HCT116 (cell line): ENCODE measurements at regions not wholly inside any gene's neighbourhood (a gene's known extent, or its start where the extent isn't known, plus 50 kb on each side); places are given as distances from the start of the nearest gene placed in this dataset.

Source experiments
- ATAC-seq: fragments of 200-7000 bp; cut with Tn5 transposase; 2 replicates; pipeline ENCODE4 v1.9.1; 2020; ENCODE audit warnings: mild to moderate bottlenecking, moderate library complexity
- BruUV-seq: library from RNA; stranded (reverse); fragments of 400-500 nt; replicated peaks from 2 replicates; lab custom pipeline; 2021; lab: Mats Ljungman, UMichigan
- CTCF ChIA-PET: fragments of 300-600 bp; sonication (Branson Sonifier 250); formaldehyde crosslinking; loops from one replicate; lab custom pipeline; 2021; ENCODE audit warnings: antibody characterized with exemption; lab: Charles Lee
- POLR2A ChIA-PET: fragments of 300-600, 350-600 bp; sonication (Branson Sonifier 250); formaldehyde crosslinking; loops from one replicate; lab custom pipeline; 2021; ENCODE audit warnings: antibody characterized with exemption; lab: Charles Lee
- RAD21 ChIA-PET, 2 experiments: fragments of 300-600 bp; sonication (Branson Sonifier 250); formaldehyde crosslinking; loops; one replicate each; lab custom pipeline; 2023; ENCODE audit warnings: low total read pairs in 2 of 2; ENCODE audit not compliant: uncharacterized antibody in 2 of 2, unreplicated experiment in 2 of 2, low non-redundant PET in 1 of 2; lab: Charles Lee
- DNase-seq: peaks from one replicate; pipeline ENCODE4 v3.0.0-alpha.2; 2010; ENCODE audit warnings: low read depth, low spot score
- H2AFZ ChIP-seq: fragments of 200-600 bp; shearing (Covaris generic), sonication (generic); 2 replicates; pipeline ENCODE4 v1.6.1; 2017; ENCODE audit warnings: low read depth, mixed run types, mixed read lengths, antibody characterized with exemption, low read length; ENCODE audit not compliant: poor library complexity, severe bottlenecking
- H3K27ac ChIP-seq: 2 replicates; pipeline ENCODE4 v1.5.1; 2012; ENCODE audit warnings: low read depth, low read length
- H3K27me3 ChIP-seq: fragments of 200-600 bp; sonication (generic); 2 replicates; pipeline ENCODE4 v1.6.1; 2016; ENCODE audit warnings: mixed run types, low read length, mixed read lengths; ENCODE audit not compliant: insufficient read depth
- H3K36me3 ChIP-seq, 2 experiments: fragments of 200-500 bp in 1 of 2; fragments of 200-600 bp in 1 of 2; sonication (Bioruptor generic) in 1 of 2; sonication (generic) in 1 of 2; 2 replicates each; pipeline versions ENCODE4 v1.5.1 to v1.6.1; 2014 to 2016; ENCODE audit warnings: low read length in 2 of 2, inconsistent platforms in 1 of 2, mixed read lengths in 1 of 2, mixed run types in 1 of 2; ENCODE audit not compliant: insufficient read depth in 2 of 2, control insufficient read depth in 1 of 2
- H3K4me1 ChIP-seq, 2 experiments: fragments of 200-600 bp in 1 of 2; sonication (generic) in 1 of 2; 2 replicates each; pipeline versions ENCODE4 v1.5.1 to v1.6.1; 2012 to 2017; ENCODE audit warnings: low read length in 2 of 2, inconsistent platforms in 1 of 2, mild to moderate bottlenecking in 1 of 2, mixed read lengths in 1 of 2, mixed run types in 1 of 2, moderate library complexity in 1 of 2; ENCODE audit not compliant: insufficient read depth in 2 of 2, control insufficient read depth in 1 of 2
- H3K4me2 ChIP-seq: fragments of 200-600 bp; sonication (generic); 2 replicates; pipeline ENCODE4 v1.6.1; 2017; ENCODE audit warnings: mixed run types, low read length, mixed read lengths
- H3K4me3 ChIP-seq, 2 experiments: fragments of 200-600 bp in 1 of 2; sonication (generic) in 1 of 2; replicated peaks in 1 of 2; 2 replicates each; pipeline ENCODE4 v1.5.1; 2011 to 2016; ENCODE audit warnings: low read length in 2 of 2, control low read depth in 1 of 2, low read depth in 1 of 2, mild to moderate bottlenecking in 1 of 2, mixed read lengths in 1 of 2, mixed run types in 1 of 2
- H3K79me2 ChIP-seq: fragments of 200-600 bp; sonication (generic); 2 replicates; pipeline ENCODE4 v1.6.1; 2017; ENCODE audit warnings: mild to moderate bottlenecking, mixed run types, low read length, moderate library complexity, mixed read lengths; ENCODE audit not compliant: insufficient read depth
- H3K9ac ChIP-seq: fragments of 200-600 bp; sonication (generic); 2 replicates; pipeline ENCODE4 v1.6.1; 2016; ENCODE audit warnings: low read length, mixed read lengths
- H3K9me2 ChIP-seq: fragments of 200-600 bp; sonication (generic), shearing (Covaris generic); 2 replicates; pipeline ENCODE4 v1.6.1; 2017; ENCODE audit warnings: mixed run types, mild to moderate bottlenecking, moderate library complexity; ENCODE audit not compliant: insufficient read depth
- H3K9me3 ChIP-seq, 2 experiments: fragments of 200-500 bp in 1 of 2; fragments of 200-600 bp in 1 of 2; sonication (Bioruptor generic) in 1 of 2; sonication (generic) in 1 of 2; 2 replicates each; pipeline ENCODE4 v1.6.1; 2014 to 2017; ENCODE audit warnings: low read length in 2 of 2, mixed read lengths in 2 of 2, inconsistent platforms in 1 of 2, low read depth in 1 of 2, mild to moderate bottlenecking in 1 of 2, mixed run types in 1 of 2, moderate library complexity in 1 of 2; ENCODE audit not compliant: control insufficient read depth in 1 of 2, insufficient read depth in 1 of 2
- H4K20me1 ChIP-seq: fragments of 200-600 bp; sonication (generic), shearing (Covaris generic); 2 replicates; pipeline ENCODE4 v1.6.1; 2017; ENCODE audit warnings: mixed run types, mild to moderate bottlenecking, moderate library complexity; ENCODE audit not compliant: insufficient read depth
- ATF3 ChIP-seq: IDR thresholded peaks from 2 replicates; pipeline ENCODE4 v1.6.1; 2012
- CBX3 ChIP-seq: IDR thresholded peaks from 2 replicates; pipeline ENCODE4 v1.6.1; 2012; ENCODE audit warnings: low read depth
- CEBPB ChIP-seq: IDR thresholded peaks from 2 replicates; pipeline ENCODE4 v1.6.1; 2012; ENCODE audit warnings: low read depth
- CTCF ChIP-seq, 3 experiments: fragments of 200-600 bp in 1 of 3; sonication (generic) in 1 of 3; IDR thresholded peaks in 2 of 3; conservative IDR thresholded peaks in 1 of 3; 2 replicates each; pipeline ENCODE4 v1.5.1; 2012 to 2017; ENCODE audit warnings: low read depth in 2 of 3, low read length in 2 of 3, antibody characterized with exemption in 1 of 3, borderline replicate concordance in 1 of 3, control low read depth in 1 of 3, mild to moderate bottlenecking in 1 of 3, mixed read lengths in 1 of 3, mixed run types in 1 of 3, moderate library complexity in 1 of 3; ENCODE audit not compliant: insufficient read depth in 1 of 3
- EGR1 ChIP-seq: IDR thresholded peaks from 2 replicates; pipeline ENCODE4 v1.6.1; 2012; ENCODE audit warnings: low read depth
- EZH2 ChIP-seq: fragments of 200-600 bp; sonication (generic); IDR thresholded peaks from 2 replicates; pipeline ENCODE4 v1.6.1; 2017; ENCODE audit warnings: antibody characterized with exemption, mixed run types
- EZH2phosphoT487 ChIP-seq: fragments of 200-600 bp; IDR thresholded peaks from 2 replicates; pipeline ENCODE4 v1.6.1; 2018; ENCODE audit warnings: antibody characterized with exemption, borderline replicate concordance
- FOSL1 ChIP-seq: IDR thresholded peaks from 2 replicates; pipeline ENCODE4 v1.6.1; 2012; ENCODE audit warnings: low read depth
- JUND ChIP-seq: IDR thresholded peaks from 2 replicates; pipeline ENCODE4 v1.6.1; 2012
- MAX ChIP-seq: IDR thresholded peaks from 2 replicates; pipeline ENCODE4 v1.6.1; 2012
- POLR2AphosphoS5 ChIP-seq: IDR thresholded peaks from 2 replicates; pipeline ENCODE4 v1.6.1; 2011; ENCODE audit warnings: mild to moderate bottlenecking, low read depth, low read length, moderate library complexity
- SIN3A ChIP-seq: IDR thresholded peaks from 2 replicates; pipeline ENCODE4 v1.6.1; 2012; ENCODE audit warnings: low read depth
- TCF7L2 ChIP-seq: IDR thresholded peaks from 2 replicates; pipeline ENCODE4 v1.7.0; 2011; ENCODE audit warnings: borderline replicate concordance, inconsistent platforms; ENCODE audit not compliant: insufficient read depth, insufficient read length; ENCODE audit errors: extremely low read depth
- ZBTB33 ChIP-seq: IDR thresholded peaks from 2 replicates; pipeline ENCODE4 v1.6.1; 2011; ENCODE audit warnings: mild to moderate bottlenecking, low read length, moderate library complexity; ENCODE audit not compliant: insufficient replicate concordance; ENCODE audit errors: extremely low read depth
- ZFX ChIP-seq: fragments of 450-650 bp; IDR thresholded peaks from 2 replicates; pipeline ENCODE4 v1.6.1; 2017
- intact Hi-C: fragments of 100-400 bp; cut with micrococcal nuclease; formaldehyde crosslinking; loops from 2 replicates; pipeline ENCODE4 v1.10.0; 2022

- H3K79me2 ChIP-seq = no peaks in the 10 kb centered on the region
- no peak overlapping the region for H3K4me3 ChIP-seq
- H4K20me1 ChIP-seq = no peaks in the 10 kb centered on the region
- ATAC-seq (no peak), DNase-seq (no peak)
- RAD21 ChIA-PET = no interaction called here
- TF ChIP-seq JUND (no peak), ATF3 (no peak), FOSL1 (no peak), CTCF (IDR thresholded peaks at IDR 0.05 in 2 of 3, conservative IDR thresholded peaks at IDR 0.05 in 1 of 3; ENCODE audit: borderline replicate concordance in 1 of 3, insufficient read depth in 1 of 3, low read depth in 2 of 3, low read length in 2 of 3) (no peak), ZFX (no peak), ZBTB33 (no peak), TCF7L2 (no peak), MAX (no peak), POLR2AphosphoS5 (no peak), SIN3A (no peak), EGR1 (no peak), EZH2 (no peak), EZH2phosphoT487 (no peak), CEBPB (no peak), CBX3 (no peak)
- intact Hi-C loops = no loop called here
- no peaks in the 10 kb centered on the region for H3K36me3 ChIP-seq
- H3K4me2 ChIP-seq = no peak overlapping the region
- H3K27me3 ChIP-seq = peaks cover 9% of the 10 kb centered on the region; the same call in 1 of the 2 replicates
- CTCF ChIA-PET = no interaction called here
- POLR2A ChIA-PET = no interaction called here
- no peaks in the 10 kb centered on the region for H3K9me2 ChIP-seq
- H3K4me1 ChIP-seq = peaks cover 0 to 11% of the 10 kb centered on the region in 2 experiments; a peak in 3 of 4 replicates
- H3K9ac ChIP-seq = no peak overlapping the region
- H2AFZ ChIP-seq = no peak overlapping the region
- H3K9me3 ChIP-seq = no peaks in the 10 kb centered on the region
- H3K27ac ChIP-seq = no peak overlapping the region
- BruUV-seq = no TSS peak
Observed at GRCh38 chr1:56375326-56375804, 204.0 kb downstream of the PLPP3 start.
